SK-N-SH (cell line): ENCODE measurements at regions not wholly inside any gene's neighbourhood (a gene's known extent, or its start where the extent isn't known, plus 50 kb on each side); places are given as distances from the start of the nearest gene placed in this dataset.

Source experiments
- CTCF ChIA-PET: fragments of 300-600, 350-600 bp; formaldehyde crosslinking; extraction: SDS; loops from one replicate; lab custom pipeline; 2021; lab: Yijun Ruan, JAX
- POLR2A ChIA-PET: fragments of 350-600 bp; sonication (Branson Sonifier 250); formaldehyde crosslinking; extraction: SDS; loops from one replicate; lab custom pipeline; 2020; ENCODE audit warnings: antibody characterized with exemption, inconsistent platforms; lab: Yijun Ruan, JAX
- DNase-seq: peaks from one replicate; pipeline ENCODE4 v3.0.0; 2012
- H2AFZ ChIP-seq: fragments of 200-600 bp; sonication (generic); 2 replicates; pipeline ENCODE4 v1.8.1; 2016; ENCODE audit warnings: antibody characterized with exemption, mild to moderate bottlenecking, low read depth
- H3F3A ChIP-seq: fragments of 200-600 bp; sonication (generic); replicated peaks from 2 replicates; pipeline ENCODE3; 2016; ENCODE audit warnings: antibody characterized with exemption, mild to moderate bottlenecking; ENCODE audit not compliant: insufficient read depth
- H3K27ac ChIP-seq, 2 experiments: fragments of 200-500 bp in 1 of 2; fragments of 200-600 bp in 1 of 2; sonication (Bioruptor generic) in 1 of 2; sonication (generic), shearing (Covaris generic) in 1 of 2; 2 replicates each; pipeline versions ENCODE4 v1.5.1 to v1.6.1; 2014 to 2016; ENCODE audit warnings: low read depth in 2 of 2, inconsistent platforms in 1 of 2, low read length in 1 of 2, mild to moderate bottlenecking in 1 of 2, mixed read lengths in 1 of 2
- H3K27me3 ChIP-seq: fragments of 200-600 bp; sonication (generic), shearing (Covaris generic); 2 replicates; pipeline ENCODE4 v1.6.1; 2016; ENCODE audit warnings: mixed run types; ENCODE audit not compliant: insufficient read depth
- H3K36me3 ChIP-seq, 2 experiments: fragments of 200-500 bp in 1 of 2; fragments of 200-600 bp in 1 of 2; sonication (Bioruptor generic) in 1 of 2; sonication (generic) in 1 of 2; replicated peaks in 1 of 2; 2 replicates each; pipeline versions ENCODE3 to v1.5.1; 2014 to 2016; ENCODE audit warnings: low read length in 1 of 2, mild to moderate bottlenecking in 1 of 2; ENCODE audit not compliant: insufficient read depth in 2 of 2, control insufficient read depth in 1 of 2
- H3K4me1 ChIP-seq, 2 experiments: fragments of 200-500 bp in 1 of 2; fragments of 200-600 bp in 1 of 2; sonication (Bioruptor generic) in 1 of 2; sonication (generic), shearing (Covaris generic) in 1 of 2; 2 replicates each; pipeline versions ENCODE4 v1.5.1 to v1.6.1; 2014 to 2016; ENCODE audit warnings: low read depth in 1 of 2, low read length in 1 of 2, mixed run types in 1 of 2; ENCODE audit not compliant: insufficient read depth in 2 of 2, control insufficient read depth in 1 of 2
- H3K4me2 ChIP-seq: fragments of 200-600 bp; sonication (generic), shearing (Covaris generic); 2 replicates; pipeline ENCODE4 v1.6.1; 2017; ENCODE audit warnings: mixed run types
- H3K4me3 ChIP-seq, 2 experiments: fragments of 200-500 bp in 1 of 2; fragments of 200-600 bp in 1 of 2; sonication (Bioruptor generic) in 1 of 2; sonication (generic), shearing (Covaris generic) in 1 of 2; 2 replicates each; pipeline versions ENCODE4 v1.5.1 to v1.8.1; 2014 to 2016; ENCODE audit warnings: low read depth in 2 of 2, inconsistent platforms in 1 of 2, low read length in 1 of 2, mild to moderate bottlenecking in 1 of 2, mixed read lengths in 1 of 2, moderate library complexity in 1 of 2
- H3K79me2 ChIP-seq: fragments of 200-600 bp; sonication (generic); 2 replicates; pipeline ENCODE4 v1.8.1; 2017; ENCODE audit warnings: mild to moderate bottlenecking; ENCODE audit not compliant: insufficient read depth
- H3K9ac ChIP-seq: fragments of 200-600 bp; sonication (generic); 2 replicates; pipeline ENCODE4 v1.6.1; 2017; ENCODE audit warnings: mixed run types
- H3K9me2 ChIP-seq: fragments of 200-600 bp; sonication (generic); 2 replicates; pipeline ENCODE4 v1.6.1; 2017; ENCODE audit warnings: mixed run types
- H3K9me3 ChIP-seq: fragments of 200-600 bp; sonication (generic); 2 replicates; pipeline ENCODE4 v1.6.1; 2017; ENCODE audit warnings: mixed run types, mild to moderate bottlenecking, moderate library complexity
- H4K20me1 ChIP-seq: fragments of 200-600 bp; sonication (generic); 2 replicates; pipeline ENCODE4 v1.6.1; 2017; ENCODE audit warnings: mild to moderate bottlenecking, mixed run types; ENCODE audit not compliant: insufficient read depth
- EZH2phosphoT487 ChIP-seq: fragments of 200-600 bp; sonication (generic); IDR thresholded peaks from 2 replicates; pipeline ENCODE4 v1.6.1; 2017; ENCODE audit warnings: low read depth, mixed run types, mild to moderate bottlenecking, antibody characterized with exemption, moderate library complexity, borderline replicate concordance
- GABPA ChIP-seq: IDR thresholded peaks from 2 replicates; pipeline ENCODE4 v1.4.0; 2012; ENCODE audit warnings: low read depth, mild to moderate bottlenecking
- GATA2 ChIP-seq: sonication (generic); formaldehyde crosslinking; IDR thresholded peaks from 2 replicates; pipeline ENCODE4 v1.5.0; 2020; ENCODE audit warnings: mild to moderate bottlenecking, missing genetic modification reagents
- MAX ChIP-seq: IDR thresholded peaks from 2 replicates; pipeline ENCODE4 v1.4.0; 2012; ENCODE audit warnings: low read depth
- MEF2A ChIP-seq: IDR thresholded peaks from 2 replicates; pipeline ENCODE4 v1.4.0; 2012; ENCODE audit warnings: low read depth, borderline replicate concordance
- MXI1 ChIP-seq: IDR thresholded peaks from 2 replicates; pipeline ENCODE4 v1.6.1; 2012; ENCODE audit warnings: mild to moderate bottlenecking, low read depth, low read length, improper control_type of control experiment
- TCF12 ChIP-seq: IDR thresholded peaks from 2 replicates; pipeline ENCODE4 v1.4.0; 2012
- YY1 ChIP-seq: IDR thresholded peaks from 2 replicates; pipeline ENCODE4 v1.4.0; 2012; ENCODE audit warnings: low read depth, mild to moderate bottlenecking
- ZBTB33 ChIP-seq: IDR thresholded peaks from 2 replicates; pipeline ENCODE4 v1.4.0; 2012; ENCODE audit warnings: low read depth, borderline replicate concordance
- WGBS: methylation state at CpG from one replicate; pipeline ENCODE4 v1.1.6; 2017; ENCODE audit warnings: low lambda C conversion rate; 5-methylcytosine and 5-hydroxymethylcytosine counted together
- TF ChIP-seq, protein P1 (sequence below): fragments of 200-600 bp; sonication (generic); IDR thresholded peaks from 2 replicates; pipeline ENCODE4 v1.6.1; 2017; ENCODE audit warnings: antibody characterized with exemption, mild to moderate bottlenecking, moderate library complexity
- TF ChIP-seq, protein P2 (sequence below): IDR thresholded peaks from 2 replicates; pipeline ENCODE4 v1.4.0; 2012; ENCODE audit warnings: low read depth, borderline replicate concordance
- TF ChIP-seq, protein P3 (sequence below): IDR thresholded peaks from 2 replicates; pipeline ENCODE4; 2012
- TF ChIP-seq, protein P4 (sequence below): fragments of 150-350 bp; IDR thresholded peaks from 2 replicates; pipeline ENCODE4 v1.6.1; 2016; ENCODE audit warnings: mild to moderate bottlenecking, low read depth, low read length

GRCh38 chr18:61985681-61986080 lies 92.9 kb upstream of the RNF152 start:
- H3K79me2 ChIP-seq: no peaks in the 10 kb centered on the region
- TF ChIP-seq MXI1: no peak
- TF ChIP-seq, protein P1, sequence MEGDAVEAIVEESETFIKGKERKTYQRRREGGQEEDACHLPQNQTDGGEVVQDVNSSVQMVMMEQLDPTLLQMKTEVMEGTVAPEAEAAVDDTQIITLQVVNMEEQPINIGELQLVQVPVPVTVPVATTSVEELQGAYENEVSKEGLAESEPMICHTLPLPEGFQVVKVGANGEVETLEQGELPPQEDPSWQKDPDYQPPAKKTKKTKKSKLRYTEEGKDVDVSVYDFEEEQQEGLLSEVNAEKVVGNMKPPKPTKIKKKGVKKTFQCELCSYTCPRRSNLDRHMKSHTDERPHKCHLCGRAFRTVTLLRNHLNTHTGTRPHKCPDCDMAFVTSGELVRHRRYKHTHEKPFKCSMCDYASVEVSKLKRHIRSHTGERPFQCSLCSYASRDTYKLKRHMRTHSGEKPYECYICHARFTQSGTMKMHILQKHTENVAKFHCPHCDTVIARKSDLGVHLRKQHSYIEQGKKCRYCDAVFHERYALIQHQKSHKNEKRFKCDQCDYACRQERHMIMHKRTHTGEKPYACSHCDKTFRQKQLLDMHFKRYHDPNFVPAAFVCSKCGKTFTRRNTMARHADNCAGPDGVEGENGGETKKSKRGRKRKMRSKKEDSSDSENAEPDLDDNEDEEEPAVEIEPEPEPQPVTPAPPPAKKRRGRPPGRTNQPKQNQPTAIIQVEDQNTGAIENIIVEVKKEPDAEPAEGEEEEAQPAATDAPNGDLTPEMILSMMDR: no peak
- TF ChIP-seq EZH2phosphoT487: no peak
- TF ChIP-seq TCF12: no peak
- no peak for TF ChIP-seq YY1
- no peak for TF ChIP-seq GATA2
- TF ChIP-seq, protein P2, sequence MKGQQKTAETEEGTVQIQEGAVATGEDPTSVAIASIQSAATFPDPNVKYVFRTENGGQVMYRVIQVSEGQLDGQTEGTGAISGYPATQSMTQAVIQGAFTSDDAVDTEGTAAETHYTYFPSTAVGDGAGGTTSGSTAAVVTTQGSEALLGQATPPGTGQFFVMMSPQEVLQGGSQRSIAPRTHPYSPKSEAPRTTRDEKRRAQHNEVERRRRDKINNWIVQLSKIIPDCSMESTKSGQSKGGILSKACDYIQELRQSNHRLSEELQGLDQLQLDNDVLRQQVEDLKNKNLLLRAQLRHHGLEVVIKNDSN: no peak
- TF ChIP-seq, protein P3, sequence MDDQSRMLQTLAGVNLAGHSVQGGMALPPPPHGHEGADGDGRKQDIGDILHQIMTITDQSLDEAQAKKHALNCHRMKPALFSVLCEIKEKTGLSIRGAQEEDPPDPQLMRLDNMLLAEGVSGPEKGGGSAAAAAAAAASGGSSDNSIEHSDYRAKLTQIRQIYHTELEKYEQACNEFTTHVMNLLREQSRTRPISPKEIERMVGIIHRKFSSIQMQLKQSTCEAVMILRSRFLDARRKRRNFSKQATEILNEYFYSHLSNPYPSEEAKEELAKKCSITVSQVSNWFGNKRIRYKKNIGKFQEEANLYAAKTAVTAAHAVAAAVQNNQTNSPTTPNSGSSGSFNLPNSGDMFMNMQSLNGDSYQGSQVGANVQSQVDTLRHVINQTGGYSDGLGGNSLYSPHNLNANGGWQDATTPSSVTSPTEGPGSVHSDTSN: no peak
- TF ChIP-seq MEF2A: no peak
- TF ChIP-seq GABPA: no peak
- TF ChIP-seq, protein P4, sequence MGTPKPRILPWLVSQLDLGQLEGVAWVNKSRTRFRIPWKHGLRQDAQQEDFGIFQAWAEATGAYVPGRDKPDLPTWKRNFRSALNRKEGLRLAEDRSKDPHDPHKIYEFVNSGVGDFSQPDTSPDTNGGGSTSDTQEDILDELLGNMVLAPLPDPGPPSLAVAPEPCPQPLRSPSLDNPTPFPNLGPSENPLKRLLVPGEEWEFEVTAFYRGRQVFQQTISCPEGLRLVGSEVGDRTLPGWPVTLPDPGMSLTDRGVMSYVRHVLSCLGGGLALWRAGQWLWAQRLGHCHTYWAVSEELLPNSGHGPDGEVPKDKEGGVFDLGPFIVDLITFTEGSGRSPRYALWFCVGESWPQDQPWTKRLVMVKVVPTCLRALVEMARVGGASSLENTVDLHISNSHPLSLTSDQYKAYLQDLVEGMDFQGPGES: no peak
- TF ChIP-seq MAX: no peak
- no peak for TF ChIP-seq ZBTB33
- TF ChIP-seq, all 33 proteins: peak for 0
- DNase-seq: no peak
- Histone ChIP-seq H3K9me2 (no peaks in the 10 kb centered on the region), H3K27ac (no peak overlapping the region), H4K20me1 (no peaks in the 10 kb centered on the region), H3K4me3 (no peak overlapping the region), H3K4me2 (no peak overlapping the region), H3K27me3 (no peaks in the 10 kb centered on the region), H2AFZ (no peak overlapping the region), H3F3A (no peaks in the 10 kb centered on the region), H3K9ac (no peak overlapping the region), H3K9me3 (no peaks in the 10 kb centered on the region), H3K36me3 (peaks cover 0 to 4% of the 10 kb centered on the region in 2 experiments), H3K4me1 (no peaks in the 10 kb centered on the region; a peak in 1 of 4 replicates)
- ChIA-PET CTCF (no interaction called here), POLR2A (no interaction called here)
- WGBS: 36% methylated on average over 1 of the region's 1 CpG
